ENCODE measurements at regions not wholly inside any gene's neighbourhood (a gene's known extent, or its start where the extent isn't known, plus 50 kb on each side); places are given as distances from the start of the nearest gene placed in this dataset.
"Not testable (repeated sequence)": the region's sequence is repeated elsewhere in the genome, so short reads cannot be mapped to it uniquely, and the experiment has no call there.

- Mint-ChIP-seq H3K9me3 (peaks cover 5% of the 10 kb centered on the region), H3K27ac (no peak overlapping the region)
- intact Hi-C loops (cut with micrococcal nuclease) = no loop called here
These were observed 470.8 kb upstream of the MAP3K7 start for GRCh38 chr6:91057689-91058088.

DNA sequence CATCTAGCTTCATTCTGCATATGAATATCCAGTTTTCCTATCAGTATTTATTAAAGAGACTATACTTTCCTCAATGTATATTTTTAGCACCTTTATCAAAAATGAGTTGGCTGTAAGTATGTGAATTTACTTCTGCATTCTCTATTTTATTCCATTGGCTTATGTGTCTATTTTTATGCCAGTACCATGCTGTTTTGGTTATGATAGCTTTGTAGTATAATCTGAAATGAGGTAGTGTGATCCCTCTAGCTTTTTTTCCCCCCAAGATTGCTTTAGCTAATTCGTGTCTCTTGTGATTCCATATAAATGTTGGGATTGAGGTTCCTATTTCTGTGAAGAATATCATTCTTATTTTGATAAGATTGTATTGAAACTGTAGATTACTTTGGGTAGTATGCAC is 469.1 kb upstream of the MAP3K7 start:
- H3K4me3 Mint-ChIP-seq (ENCODE audit: low read depth) = no peak overlapping the region
- H3K27me3 Mint-ChIP-seq (ENCODE audit: low read depth) = no peaks in the 10 kb centered on the region
- H3K27ac Mint-ChIP-seq = no peak overlapping the region
- no peak for DNase-seq (ENCODE audit: low spot score)
- H3K36me3 Mint-ChIP-seq (ENCODE audit: low read depth) = no peaks in the 10 kb centered on the region
- H3K9me3 Mint-ChIP-seq = peaks cover 5% of the 10 kb centered on the region
- no peaks in the 10 kb centered on the region for H3K4me1 Mint-ChIP-seq (ENCODE audit: low read depth)
- intact Hi-C loops (cut with micrococcal nuclease) = no loop called here

More at GRCh38 chr6:91057689-91058088, 470.8 kb upstream of the MAP3K7 start:
- no peaks in the 10 kb centered on the region for H3K36me3 Mint-ChIP-seq (ENCODE audit: low read depth)
- no peaks in the 10 kb centered on the region for H3K4me1 Mint-ChIP-seq (ENCODE audit: low read depth)
- DNase-seq (ENCODE audit: low spot score) = no peak
- no peak overlapping the region for H3K4me3 Mint-ChIP-seq (ENCODE audit: low read depth)
- H3K27me3 Mint-ChIP-seq (ENCODE audit: low read depth) = no peaks in the 10 kb centered on the region

GRCh38 chr6:91052473-91053450 is 465.9 kb upstream of the MAP3K7 start:
- DNase-seq (ENCODE audit: low spot score) = not testable (repeated sequence)

GRCh38 chr6:91045161-91045560 is 458.3 kb upstream of the MAP3K7 start:
- Mint-ChIP-seq H3K4me1 (ENCODE audit: low read depth) (no peaks in the 10 kb centered on the region), H3K9me3 (no peaks in the 10 kb centered on the region), H3K27me3 (ENCODE audit: low read depth) (no peaks in the 10 kb centered on the region), H3K4me3 (ENCODE audit: low read depth) (no peak overlapping the region), H3K27ac (no peak overlapping the region), H3K36me3 (ENCODE audit: low read depth) (no peaks in the 10 kb centered on the region)
- DNase-seq (ENCODE audit: low spot score) = no peak
- intact Hi-C loops (cut with micrococcal nuclease) = no loop called here

More at GRCh38 chr6:91052473-91053450, 465.9 kb upstream of the MAP3K7 start:
- H3K4me3 Mint-ChIP-seq (ENCODE audit: low read depth); H3K9me3 Mint-ChIP-seq; H3K27ac Mint-ChIP-seq; intact Hi-C loops (cut with micrococcal nuclease); H3K4me1 Mint-ChIP-seq (ENCODE audit: low read depth); H3K36me3 Mint-ChIP-seq (ENCODE audit: low read depth); H3K27me3 Mint-ChIP-seq (ENCODE audit: low read depth): not testable (repeated sequence)

DNA sequence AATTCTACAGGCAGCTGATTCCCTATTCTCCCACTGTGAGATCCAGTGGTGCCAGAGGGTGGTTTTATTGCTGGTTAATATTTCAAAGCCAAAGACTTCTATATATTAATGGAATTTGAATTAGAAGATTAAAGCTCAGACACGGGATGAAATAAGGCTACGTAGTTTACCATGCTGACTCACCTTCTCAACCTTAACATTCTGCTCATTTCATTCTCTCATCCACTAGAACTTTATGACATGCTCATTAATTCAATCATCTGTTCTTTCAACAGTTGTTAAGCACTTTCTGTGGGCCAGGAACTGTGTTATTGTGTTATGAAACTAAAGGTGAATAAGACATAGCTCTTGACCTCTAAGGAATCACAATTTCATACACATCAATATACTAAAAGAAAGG is 456.9 kb upstream of the MAP3K7 start:
- no peaks in the 10 kb centered on the region for H3K27me3 Mint-ChIP-seq (ENCODE audit: low read depth)
- no peak overlapping the region for H3K27ac Mint-ChIP-seq
- H3K4me1 Mint-ChIP-seq (ENCODE audit: low read depth) = no peaks in the 10 kb centered on the region
- no peak overlapping the region for H3K4me3 Mint-ChIP-seq (ENCODE audit: low read depth)
- intact Hi-C loops (cut with micrococcal nuclease) = no loop called here
- no peaks in the 10 kb centered on the region for H3K9me3 Mint-ChIP-seq
- no peaks in the 10 kb centered on the region for H3K36me3 Mint-ChIP-seq (ENCODE audit: low read depth)
- DNase-seq (ENCODE audit: low spot score) = no peak

DNA sequence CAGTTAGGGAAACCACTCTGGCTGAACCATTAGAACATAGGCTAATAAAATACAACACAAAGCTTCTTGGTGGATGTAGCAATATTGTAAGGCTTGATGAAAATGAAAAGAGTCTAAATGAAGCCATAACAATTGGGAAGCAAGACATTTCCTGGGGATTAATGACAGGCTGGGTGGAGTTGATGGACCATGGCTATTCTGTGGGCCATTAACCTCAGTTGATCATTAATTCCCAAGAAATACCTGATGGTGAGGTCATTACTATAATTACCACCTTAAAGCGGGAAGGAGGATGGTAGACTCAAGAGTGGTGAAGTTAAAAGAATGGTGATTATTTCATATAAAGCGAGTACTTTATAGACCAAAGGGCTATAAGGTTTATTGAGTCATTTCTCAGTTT is 455.8 kb upstream of the MAP3K7 start:
- intact Hi-C loops (cut with micrococcal nuclease) = no loop called here
- H3K27me3 Mint-ChIP-seq (ENCODE audit: low read depth) = no peaks in the 10 kb centered on the region
- no peaks in the 10 kb centered on the region for H3K9me3 Mint-ChIP-seq
- H3K27ac Mint-ChIP-seq = no peak overlapping the region
- DNase-seq (ENCODE audit: low spot score) = no peak
- H3K4me1 Mint-ChIP-seq (ENCODE audit: low read depth) = no peaks in the 10 kb centered on the region
- no peak overlapping the region for H3K4me3 Mint-ChIP-seq (ENCODE audit: low read depth)
- H3K36me3 Mint-ChIP-seq (ENCODE audit: low read depth) = no peaks in the 10 kb centered on the region

DNA sequence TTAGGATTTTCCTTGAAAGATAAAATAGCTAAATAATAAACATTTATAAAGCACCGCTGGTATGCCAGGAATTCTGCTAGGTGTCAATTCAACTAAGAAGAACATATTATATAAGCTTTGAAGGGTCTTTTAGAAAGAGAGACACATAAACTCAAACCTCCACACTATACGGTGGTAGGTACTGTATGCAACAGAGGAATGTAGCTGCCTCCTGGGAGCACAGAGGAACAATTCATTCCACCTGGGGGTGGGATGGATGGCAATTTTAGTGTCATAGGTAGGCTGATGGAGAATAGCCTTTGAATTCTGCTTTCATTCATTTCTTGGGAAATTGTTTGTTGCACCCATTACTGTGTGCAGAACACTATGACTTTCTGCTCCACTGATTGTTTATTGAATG is 447.1 kb upstream of the MAP3K7 start:
- Mint-ChIP-seq H3K4me1 (ENCODE audit: low read depth) (no peaks in the 10 kb centered on the region), H3K4me3 (ENCODE audit: low read depth) (no peak overlapping the region), H3K9me3 (no peaks in the 10 kb centered on the region), H3K27ac (no peak overlapping the region), H3K36me3 (ENCODE audit: low read depth) (no peaks in the 10 kb centered on the region), H3K27me3 (ENCODE audit: low read depth) (no peaks in the 10 kb centered on the region)
- intact Hi-C loops (cut with micrococcal nuclease) = no loop called here
- no peak for DNase-seq (ENCODE audit: low spot score)

DNA sequence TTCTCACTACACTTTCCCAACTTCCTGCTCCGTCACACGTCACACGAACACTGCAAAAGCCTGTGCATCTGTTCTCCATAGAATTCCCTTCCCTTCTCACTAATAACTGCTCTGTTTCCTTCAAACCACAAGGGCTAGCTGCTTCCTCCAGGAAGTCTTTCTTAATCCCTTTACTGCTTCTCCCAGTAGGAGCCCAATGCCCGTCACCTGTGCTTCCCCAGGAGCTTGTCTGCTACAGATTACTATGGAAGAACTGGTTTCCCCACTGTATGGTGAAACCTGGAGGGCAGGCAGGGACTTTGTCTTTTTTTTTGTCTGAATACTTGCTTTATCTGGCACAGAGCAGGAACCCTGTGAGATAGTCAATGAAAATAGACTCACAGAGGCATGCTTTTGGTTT is 444.7 kb upstream of the MAP3K7 start:
- H3K9me3 Mint-ChIP-seq = no peaks in the 10 kb centered on the region

DNA sequence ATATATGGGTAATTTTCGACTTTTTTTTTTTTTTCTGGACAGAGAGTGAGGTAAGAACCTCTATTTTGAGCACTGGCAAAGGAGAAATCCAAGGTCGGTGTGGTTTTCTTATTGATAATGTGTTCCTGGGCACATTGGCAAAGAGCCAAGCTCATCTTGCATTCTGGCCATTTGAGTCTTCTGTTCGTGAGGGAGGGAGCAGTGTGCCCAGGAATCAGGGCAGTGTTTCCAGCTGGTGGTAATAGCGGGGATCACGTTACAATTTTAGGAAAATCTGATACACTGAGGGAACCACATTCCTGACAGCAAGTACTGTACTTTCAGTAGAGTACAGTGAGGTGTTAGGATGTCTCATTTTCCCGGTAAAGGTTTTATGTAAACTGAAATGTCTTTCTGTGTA is 442.3 kb upstream of the MAP3K7 start:
- DNase-seq (ENCODE audit: low spot score) = no peak
- H3K9me3 Mint-ChIP-seq = no peaks in the 10 kb centered on the region
- intact Hi-C loops (cut with micrococcal nuclease) = no loop called here
- no peaks in the 10 kb centered on the region for H3K36me3 Mint-ChIP-seq (ENCODE audit: low read depth)
- no peaks in the 10 kb centered on the region for H3K27me3 Mint-ChIP-seq (ENCODE audit: low read depth)
- H3K4me3 Mint-ChIP-seq (ENCODE audit: low read depth) = no peak overlapping the region
- H3K4me1 Mint-ChIP-seq (ENCODE audit: low read depth) = no peaks in the 10 kb centered on the region
- no peak overlapping the region for H3K27ac Mint-ChIP-seq

More for the DNA sequence above, 444.7 kb upstream of the MAP3K7 start:
- no peaks in the 10 kb centered on the region for H3K36me3 Mint-ChIP-seq (ENCODE audit: low read depth)
- H3K4me1 Mint-ChIP-seq (ENCODE audit: low read depth) = no peaks in the 10 kb centered on the region
- H3K27ac Mint-ChIP-seq = no peak overlapping the region
- intact Hi-C loops (cut with micrococcal nuclease) = no loop called here
- no peak for DNase-seq (ENCODE audit: low spot score)
- H3K27me3 Mint-ChIP-seq (ENCODE audit: low read depth) = no peaks in the 10 kb centered on the region
- H3K4me3 Mint-ChIP-seq (ENCODE audit: low read depth) = no peak overlapping the region

DNA sequence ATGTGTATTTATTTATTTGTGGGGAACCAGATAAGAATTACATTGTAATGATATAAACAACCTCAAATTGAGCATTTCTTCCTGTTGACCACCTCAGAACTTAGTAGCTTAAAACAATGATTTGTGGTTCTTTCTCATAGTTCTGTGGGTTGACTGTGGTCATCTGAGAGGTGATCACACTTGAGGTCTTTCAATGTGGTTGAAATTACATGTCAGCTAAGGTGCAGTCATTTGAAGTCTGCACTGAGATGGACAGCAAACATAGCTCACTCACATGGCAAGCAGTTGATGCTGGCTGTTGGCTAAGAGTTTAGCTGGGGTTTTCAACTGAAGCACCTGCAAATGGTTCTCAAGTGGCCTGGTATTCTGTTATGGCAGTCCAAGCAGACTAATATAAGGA is 436.7 kb upstream of the MAP3K7 start:
- no peak for DNase-seq (ENCODE audit: low spot score)
- intact Hi-C loops (cut with micrococcal nuclease) = no loop called here
- Mint-ChIP-seq H3K27ac (no peak overlapping the region), H3K27me3 (ENCODE audit: low read depth) (no peaks in the 10 kb centered on the region), H3K36me3 (ENCODE audit: low read depth) (no peaks in the 10 kb centered on the region), H3K4me1 (ENCODE audit: low read depth) (no peaks in the 10 kb centered on the region), H3K4me3 (ENCODE audit: low read depth) (no peak overlapping the region), H3K9me3 (no peaks in the 10 kb centered on the region)

- Mint-ChIP-seq H3K9me3 (no peaks in the 10 kb centered on the region), H3K36me3 (ENCODE audit: low read depth) (no peaks in the 10 kb centered on the region), H3K4me3 (ENCODE audit: low read depth) (no peak overlapping the region), H3K27ac (no peak overlapping the region), H3K4me1 (ENCODE audit: low read depth) (no peaks in the 10 kb centered on the region), H3K27me3 (ENCODE audit: low read depth) (no peaks in the 10 kb centered on the region)
- no peak for DNase-seq (ENCODE audit: low spot score)
- intact Hi-C loops (cut with micrococcal nuclease) = no loop called here
These were observed 433.9 kb upstream of the MAP3K7 start for GRCh38 chr6:91020744-91021143.

DNA sequence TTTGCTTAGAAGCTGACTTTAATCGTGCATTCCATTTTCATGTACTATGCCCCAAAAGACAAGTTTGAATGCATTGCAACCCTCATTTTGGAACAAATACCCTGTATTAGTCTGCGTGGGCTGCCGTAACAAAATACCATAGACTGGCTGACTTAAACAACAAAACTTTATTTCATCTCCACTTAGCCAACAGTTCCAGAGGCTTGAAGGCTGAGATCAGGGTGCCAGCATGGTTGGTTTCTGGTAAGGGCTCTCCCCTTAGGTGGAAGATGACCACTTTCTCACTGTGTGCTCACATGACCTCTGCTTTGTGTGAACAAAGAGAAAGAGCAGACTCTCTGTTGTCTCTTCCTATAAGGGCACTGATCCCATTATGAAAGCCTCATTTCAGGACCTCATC is 431.7 kb upstream of the MAP3K7 start:
- H3K36me3 Mint-ChIP-seq (ENCODE audit: low read depth) = no peaks in the 10 kb centered on the region
- no peaks in the 10 kb centered on the region for H3K4me1 Mint-ChIP-seq (ENCODE audit: low read depth)
- no peak overlapping the region for H3K27ac Mint-ChIP-seq
- intact Hi-C loops (cut with micrococcal nuclease) = no loop called here
- DNase-seq (ENCODE audit: low spot score) = no peak
- H3K27me3 Mint-ChIP-seq (ENCODE audit: low read depth) = no peaks in the 10 kb centered on the region
- no peak overlapping the region for H3K4me3 Mint-ChIP-seq (ENCODE audit: low read depth)
- H3K9me3 Mint-ChIP-seq = no peaks in the 10 kb centered on the region

- no peaks in the 10 kb centered on the region for H3K4me1 Mint-ChIP-seq (ENCODE audit: low read depth)
- intact Hi-C loops (cut with micrococcal nuclease) = no loop called here
- no peak for DNase-seq (ENCODE audit: low spot score)
- H3K9me3 Mint-ChIP-seq = no peaks in the 10 kb centered on the region
- H3K27me3 Mint-ChIP-seq (ENCODE audit: low read depth) = no peaks in the 10 kb centered on the region
- H3K36me3 Mint-ChIP-seq (ENCODE audit: low read depth) = no peaks in the 10 kb centered on the region
- H3K4me3 Mint-ChIP-seq (ENCODE audit: low read depth) = no peak overlapping the region
- no peak overlapping the region for H3K27ac Mint-ChIP-seq
These were observed 426.6 kb upstream of the MAP3K7 start for GRCh38 chr6:91013511-91013910.

Data from activated T-helper 2 cell treated with anti-CD3 and anti-CD28 coated beads, Interferon-gamma antibody, Interleukin-2, Interleukin-4, amounts not matched to agents 10 μg/mL and 5 μg/mL and 100 μg/mL, durations not matched to agents 14 hours and 24 hours and 36 hours (primary cell).